SH-SY5Y (cell line): ENCODE measurements at regions not wholly inside any gene's neighbourhood (a gene's known extent, or its start where the extent isn't known, plus 50 kb on each side); places are given as distances from the start of the nearest gene placed in this dataset.

ENCODE experiments used
- GATA2 ChIP-seq: IDR thresholded peaks from 2 replicates; pipeline ENCODE4 v1.6.1; 2011; ENCODE audit warnings: mild to moderate bottlenecking, low read depth, low read length
- GATA3 ChIP-seq: IDR thresholded peaks from 2 replicates; pipeline ENCODE4 v1.6.1; 2011; ENCODE audit warnings: low read depth, mild to moderate bottlenecking, low read length, moderate library complexity

GRCh38 chr18:7456376-7456775, 110.7 kb upstream of the PTPRM start:
- TF ChIP-seq GATA2: no peak
- no peak for TF ChIP-seq GATA3
